ENCODE measurements at regions not wholly inside any gene's neighbourhood (a gene's known extent, or its start where the extent isn't known, plus 50 kb on each side); places are given as distances from the start of the nearest gene placed in this dataset.
A peak's percentile ranks its signal among the peaks of the same experiment; 100 is the strongest.

- H3K4me1 ChIP-seq = no peaks in the 10 kb centered on the region
- TF ChIP-seq EP300 (IDR thresholded peaks at IDR 0.05) (no peak), POLR2AphosphoS5 (IDR thresholded peaks at IDR 0.05) (no peak), CTCF (IDR thresholded peaks at IDR 0.05) (no peak), POLR2A (IDR thresholded peaks at IDR 0.05) (no peak)
- H3K4me3 ChIP-seq = no peak overlapping the region
- DNase-seq = peak in 1 of 2 donors; percentile 7
- peaks cover 0 to 21% (median 10%) of the 10 kb centered on the region in 4 donors for H3K9me3 ChIP-seq
- H3K27me3 ChIP-seq = no peaks in the 10 kb centered on the region
- H3K36me3 ChIP-seq = no peaks in the 10 kb centered on the region
- WGBS, 5 donors = 54 to 62% (median 61%) methylated on average over 5 of the region's 5 CpGs
- intact Hi-C loops (cut with DNase I; ENCODE audit: low total_unique reads) = no loop called here
- no peak overlapping the region for H3K27ac ChIP-seq
Measured at GRCh38 chr18:1053331-1054315, 149.0 kb downstream of the ADCYAP1 start.

DNA sequence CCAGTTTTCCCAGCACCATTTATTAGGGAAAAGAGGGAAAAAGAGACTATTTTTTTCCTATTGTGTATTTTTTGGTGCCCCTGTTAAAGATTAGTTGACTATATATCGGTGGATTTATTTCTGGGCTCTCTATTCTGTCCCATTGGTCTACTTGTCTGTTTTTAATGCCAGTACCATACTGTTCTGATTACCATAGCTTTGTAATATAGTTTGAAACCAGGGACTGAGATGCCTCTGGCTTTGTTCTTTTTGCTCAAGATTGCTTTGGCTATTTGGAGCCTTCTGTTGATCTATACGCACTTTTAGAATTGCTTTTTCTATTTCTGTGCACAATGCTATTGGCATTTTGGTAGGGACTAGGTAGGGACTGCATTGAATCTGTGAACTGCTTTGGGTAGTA is 151.7 kb downstream of the ADCYAP1 start:
- DNase-seq = no peak
- 76 to 89% (median 84%) methylated on average over 2 of the region's 2 CpGs for WGBS, 5 donors
- Histone ChIP-seq H3K9me3 (peaks cover 0 to 32% (median 10%) of the 10 kb centered on the region in 4 donors), H3K27me3 (no peaks in the 10 kb centered on the region), H3K27ac (no peak overlapping the region), H3K4me3 (no peak overlapping the region), H3K4me1 (no peaks in the 10 kb centered on the region), H3K36me3 (no peaks in the 10 kb centered on the region)
- TF ChIP-seq POLR2AphosphoS5 (IDR thresholded peaks at IDR 0.05) = no peak
- no peak for TF ChIP-seq POLR2A (IDR thresholded peaks at IDR 0.05)
- no peak for TF ChIP-seq CTCF (IDR thresholded peaks at IDR 0.05)
- no peak for TF ChIP-seq EP300 (IDR thresholded peaks at IDR 0.05)
- intact Hi-C loops (cut with DNase I; ENCODE audit: low total_unique reads) = no loop called here

GRCh38 chr18:1057367-1057766 is 152.7 kb downstream of the ADCYAP1 start:
- H3K27me3 ChIP-seq = no peaks in the 10 kb centered on the region
- WGBS, 5 donors = 69 to 88% (median 84%) methylated on average over 3 of the region's 3 CpGs
- TF ChIP-seq POLR2A (IDR thresholded peaks at IDR 0.05) (no peak), CTCF (IDR thresholded peaks at IDR 0.05) (no peak), POLR2AphosphoS5 (IDR thresholded peaks at IDR 0.05) (no peak), EP300 (IDR thresholded peaks at IDR 0.05) (no peak)
- intact Hi-C loops (cut with DNase I; ENCODE audit: low total_unique reads) = no loop called here
- no peak for DNase-seq
- H3K9me3 ChIP-seq = peaks cover 0 to 32% (median 12%) of the 10 kb centered on the region in 4 donors
- no peaks in the 10 kb centered on the region for H3K36me3 ChIP-seq
- H3K4me1 ChIP-seq = no peaks in the 10 kb centered on the region
- no peak overlapping the region for H3K4me3 ChIP-seq
- no peak overlapping the region for H3K27ac ChIP-seq

DNA sequence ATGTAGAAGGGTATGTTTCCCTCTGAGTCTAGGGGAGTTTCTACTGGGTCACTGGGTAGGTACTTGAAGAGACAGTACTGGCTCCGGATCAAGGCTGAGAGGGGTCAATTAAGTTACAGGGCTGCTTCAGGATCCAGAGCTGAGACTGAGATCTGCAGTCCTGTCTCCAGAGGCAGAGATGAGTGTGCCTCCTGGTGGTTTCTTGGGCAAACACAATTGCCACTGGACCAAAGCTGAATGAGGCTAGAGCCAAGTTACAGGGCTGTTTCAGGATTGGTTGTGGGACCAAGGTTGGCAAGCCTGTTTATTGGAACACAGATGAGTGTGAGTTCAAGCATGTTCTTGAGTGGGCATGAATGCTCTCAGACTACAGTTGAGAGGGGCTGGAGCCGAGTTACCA is 157.9 kb downstream of the ADCYAP1 start:
- 73 to 88% (median 85%) methylated on average over 2 of the region's 2 CpGs for WGBS, 5 donors
- DNase-seq = no peak
- intact Hi-C loops (cut with DNase I; ENCODE audit: low total_unique reads) = no loop called here

DNA sequence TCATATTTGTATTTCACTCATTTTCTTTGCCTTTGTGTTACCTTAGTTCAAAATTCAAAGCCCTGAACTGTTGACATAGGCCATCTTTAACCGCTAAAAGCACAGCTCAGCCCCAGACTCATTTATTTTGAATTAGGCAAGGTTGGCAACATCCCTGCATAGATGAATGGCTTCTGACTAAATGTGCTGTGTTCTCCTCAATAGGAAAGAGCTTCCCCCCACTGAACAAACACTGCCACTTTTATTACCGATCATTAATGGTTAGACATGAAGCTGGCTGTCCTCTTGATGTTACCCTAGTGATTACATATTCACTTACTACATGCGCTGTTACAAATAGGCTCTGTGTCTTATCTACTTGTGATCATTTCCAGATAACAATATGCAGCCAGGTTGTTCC is 170.7 kb downstream of the ADCYAP1 start:
- Histone ChIP-seq H3K36me3 (no peaks in the 10 kb centered on the region), H3K27ac (no peak overlapping the region), H3K4me3 (no peak overlapping the region), H3K4me1 (no peaks in the 10 kb centered on the region), H3K27me3 (no peaks in the 10 kb centered on the region), H3K9me3 (no peaks in the 10 kb centered on the region)
- DNase-seq = peak in 1 of 2 donors; percentile 20
- intact Hi-C loops (cut with DNase I; ENCODE audit: low total_unique reads) = no loop called here
- WGBS, 5 donors = 27 to 51% (median 42%) methylated on average over 3 of the region's 3 CpGs
- TF ChIP-seq POLR2AphosphoS5 (IDR thresholded peaks at IDR 0.05) = no peak
- TF ChIP-seq POLR2A (IDR thresholded peaks at IDR 0.05) = no peak
- no peak for TF ChIP-seq CTCF (IDR thresholded peaks at IDR 0.05)
- TF ChIP-seq EP300 (IDR thresholded peaks at IDR 0.05) = no peak

More for the DNA sequence above, 157.9 kb downstream of the ADCYAP1 start:
- no peak for TF ChIP-seq EP300 (IDR thresholded peaks at IDR 0.05)
- no peak overlapping the region for H3K27ac ChIP-seq
- no peaks in the 10 kb centered on the region for H3K27me3 ChIP-seq
- H3K4me1 ChIP-seq = no peaks in the 10 kb centered on the region
- H3K36me3 ChIP-seq = no peaks in the 10 kb centered on the region
- H3K9me3 ChIP-seq = peaks cover 0 to 27% (median 4%) of the 10 kb centered on the region in 4 donors
- H3K4me3 ChIP-seq = no peak overlapping the region

Measured in stomach (tissue), 8 donors.